ENCODE measurements at regions not wholly inside any gene's neighbourhood (a gene's known extent, or its start where the extent isn't known, plus 50 kb on each side); places are given as distances from the start of the nearest gene placed in this dataset.
"Not testable (repeated sequence)": the region's sequence is repeated elsewhere in the genome, so short reads cannot be mapped to it uniquely, and the experiment has no call there.

DNA sequence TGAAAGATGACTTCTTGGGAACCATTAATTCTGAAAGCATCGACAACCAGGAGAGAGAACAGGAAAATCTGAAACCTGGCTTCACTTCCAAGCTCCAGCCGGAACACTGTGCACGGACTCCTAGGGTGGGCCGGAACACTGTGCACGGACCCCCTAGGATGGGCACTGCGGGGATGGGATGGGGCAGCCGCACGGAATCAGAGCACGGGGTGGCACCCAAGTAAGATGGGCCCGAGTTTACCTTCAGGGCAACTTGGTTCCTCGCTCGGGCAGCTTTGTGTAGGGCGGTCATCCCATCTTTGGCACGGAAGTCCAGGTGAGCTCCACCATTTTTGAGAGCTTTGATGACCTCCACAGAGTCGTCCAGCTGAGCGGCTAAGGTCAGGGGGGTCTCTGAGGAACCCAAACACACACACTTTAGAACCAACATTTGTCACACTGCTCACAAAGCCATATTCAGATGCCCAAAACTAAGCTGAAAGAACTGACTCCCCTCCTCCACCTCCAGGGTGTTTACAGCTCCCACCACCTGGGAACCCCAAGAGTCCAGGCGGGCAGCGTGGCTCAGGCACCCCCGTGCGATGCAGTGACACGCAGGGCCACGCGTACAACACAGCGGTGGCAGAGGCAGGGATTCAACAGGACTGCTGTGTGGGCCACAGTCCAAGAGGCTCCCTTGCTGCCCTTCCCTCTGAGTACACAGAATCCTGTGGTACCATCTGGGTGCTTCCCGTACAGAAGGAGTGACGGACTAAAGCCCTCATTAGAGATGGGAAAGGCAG, 157.9 kb downstream of the SHANK2 start:
- no peaks in the 10 kb centered on the region for H3K9me3 ChIP-seq
- no peak overlapping the region for H3K4me3 ChIP-seq
- no peak overlapping the region for H3K27ac ChIP-seq
- no peak for TF ChIP-seq CTCF (IDR thresholded peaks at IDR 0.05)
- no peaks in the 10 kb centered on the region for H3K27me3 ChIP-seq
- no peaks in the 10 kb centered on the region for H3K4me1 ChIP-seq
- DNase-seq (no peak), ATAC-seq (no peak)
- intact Hi-C loops (cut with DNase I) = no loop called here
- no peaks in the 10 kb centered on the region for H3K36me3 ChIP-seq

GRCh38 chr11:71093783-71094182, 158.6 kb downstream of the SHANK2 start:
- DNase-seq (no peak), ATAC-seq (no peak)
- Histone ChIP-seq H3K27ac (no peak overlapping the region), H3K4me1 (no peaks in the 10 kb centered on the region), H3K27me3 (no peaks in the 10 kb centered on the region), H3K4me3 (no peak overlapping the region), H3K36me3 (no peaks in the 10 kb centered on the region), H3K9me3 (no peaks in the 10 kb centered on the region)
- TF ChIP-seq CTCF (IDR thresholded peaks at IDR 0.05) = no peak
- intact Hi-C loops (cut with DNase I) = no loop called here

- Histone ChIP-seq H3K4me1 (no peaks in the 10 kb centered on the region), H3K36me3 (no peaks in the 10 kb centered on the region), H3K9me3 (no peaks in the 10 kb centered on the region), H3K4me3 (no peak overlapping the region), H3K27ac (no peak overlapping the region), H3K27me3 (no peaks in the 10 kb centered on the region)
- intact Hi-C loops (cut with DNase I) = no loop called here
- ATAC-seq = no peak
- TF ChIP-seq CTCF (IDR thresholded peaks at IDR 0.05) = no peak
- DNase-seq = no peak
Measured at GRCh38 chr11:71091506-71092265, 160.7 kb downstream of the SHANK2 start.

GRCh38 chr11:71089571-71089970, 162.8 kb downstream of the SHANK2 start:
- ATAC-seq = no peak
- no peak for TF ChIP-seq CTCF (IDR thresholded peaks at IDR 0.05)
- H3K27ac ChIP-seq = no peak overlapping the region

GRCh38 chr11:71088314-71089215, 163.8 kb downstream of the SHANK2 start:
- H3K36me3 ChIP-seq; H3K4me3 ChIP-seq; H3K4me1 ChIP-seq; H3K9me3 ChIP-seq; ATAC-seq; DNase-seq; H3K27me3 ChIP-seq; H3K27ac ChIP-seq; intact Hi-C loops (cut with DNase I): not testable (repeated sequence)

More at GRCh38 chr11:71089571-71089970, 162.8 kb downstream of the SHANK2 start:
- H3K4me3 ChIP-seq = no peak overlapping the region
- DNase-seq = no peak
- H3K9me3 ChIP-seq = no peaks in the 10 kb centered on the region
- H3K36me3 ChIP-seq = no peaks in the 10 kb centered on the region
- intact Hi-C loops (cut with DNase I) = no loop called here
- H3K27me3 ChIP-seq = no peaks in the 10 kb centered on the region
- no peaks in the 10 kb centered on the region for H3K4me1 ChIP-seq
